Limb (tissue), 2 donors: ENCODE measurements at regions not wholly inside any gene's neighbourhood (a gene's known extent, or its start where the extent isn't known, plus 50 kb on each side); places are given as distances from the start of the nearest gene placed in this dataset.
A peak's percentile ranks its signal among the peaks of the same experiment; 100 is the strongest.
"Not testable (repeated sequence)": the region's sequence is repeated elsewhere in the genome, so short reads cannot be mapped to it uniquely, and the experiment has no call there.

Experiments
- DNase-seq, 2 donors: peaks; one replicate each; pipeline ENCODE4 v3.0.0-alpha.2; 2016; ENCODE audit errors: extremely low spot score in 2 of 2

- no peak for DNase-seq
Measured at GRCh38 chr3:151675858-151676615, 57.7 kb upstream of the AADACL2 start.

GRCh38 chr3:151673974-151674373, 59.8 kb upstream of the AADACL2 start:
- DNase-seq, result no peak

- not testable (repeated sequence) for DNase-seq
Measured at GRCh38 chr3:151667762-151668161, 66.0 kb upstream of the AADACL2 start.

GRCh38 chr3:151660885-151661284, 72.8 kb upstream of the AADACL2 start:
- peak in 1 of 2 donors; percentile 51 for DNase-seq

- DNase-seq, result no peak
Measured at GRCh38 chr3:151644986-151645385, 88.7 kb upstream of the AADACL2 start.

GRCh38 chr3:151644020-151644620, 89.6 kb upstream of the AADACL2 start:
- DNase-seq, result no peak

GRCh38 chr3:151639418-151639740, 94.3 kb upstream of the AADACL2 start:
- peak in 1 of 2 donors; percentile 45 for DNase-seq

GRCh38 chr3:151638555-151639417, 94.9 kb upstream of the AADACL2 start:
- no peak for DNase-seq

GRCh38 chr3:151635905-151636304, 97.8 kb upstream of the AADACL2 start:
- no peak for DNase-seq

GRCh38 chr3:151631946-151632345, 101.8 kb upstream of the AADACL2 start:
- no peak for DNase-seq

GRCh38 chr3:151630938-151631441, 102.7 kb upstream of the AADACL2 start:
- DNase-seq, result peak; percentile 44 to 75

- DNase-seq, result no peak
Measured at GRCh38 chr3:151630035-151630434, 103.7 kb upstream of the AADACL2 start.

- DNase-seq, result no peak
Measured at GRCh38 chr3:151625586-151625985, 108.1 kb upstream of the AADACL2 start.

- DNase-seq, result peak in 1 of 2 donors; percentile 80
Measured at GRCh38 chr3:151625086-151625485, 108.6 kb upstream of the AADACL2 start.

GRCh38 chr3:151620071-151620470, 113.7 kb upstream of the AADACL2 start:
- DNase-seq, result no peak

GRCh38 chr3:151615464-151615863, 118.3 kb upstream of the AADACL2 start:
- no peak for DNase-seq

- no peak for DNase-seq
Measured at GRCh38 chr3:151612115-151612514, 121.6 kb upstream of the AADACL2 start.

- DNase-seq, result peak in 1 of 2 donors; percentile 54
Measured at GRCh38 chr3:151611419-151611818, 122.3 kb upstream of the AADACL2 start.

GRCh38 chr3:151609491-151609890, 124.2 kb upstream of the AADACL2 start:
- no peak for DNase-seq

GRCh38 chr3:151604891-151605290, 128.8 kb upstream of the AADACL2 start:
- no peak for DNase-seq

- DNase-seq, result no peak
Measured at GRCh38 chr3:151600783-151601182, 132.9 kb upstream of the AADACL2 start.

GRCh38 chr3:151599103-151599672, 134.5 kb upstream of the AADACL2 start:
- DNase-seq, result no peak
